Mononuclear cell (primary cell): ENCODE measurements at regions not wholly inside any gene's neighbourhood (a gene's known extent, or its start where the extent isn't known, plus 50 kb on each side); places are given as distances from the start of the nearest gene placed in this dataset.
A peak's percentile ranks its signal among the peaks of the same experiment; 100 is the strongest.
"Not testable (repeated sequence)": the region's sequence is repeated elsewhere in the genome, so short reads cannot be mapped to it uniquely, and the experiment has no call there.

Source experiments
- H3K27me3 ChIP-seq: 2 replicates; pipeline ENCODE4 v1.6.0; 2011; ENCODE audit warnings: low read length, control low read depth; ENCODE audit not compliant: insufficient read depth
- H3K4me1 ChIP-seq: 2 replicates; pipeline ENCODE4 v1.5.1; 2011; ENCODE audit warnings: mild to moderate bottlenecking, low read length, control low read depth; ENCODE audit not compliant: insufficient read depth
- H3K4me3 ChIP-seq: 2 replicates; pipeline ENCODE4 v1.5.1; 2011; ENCODE audit warnings: mild to moderate bottlenecking, low read length, moderate library complexity
- H3K9me3 ChIP-seq: 2 replicates; pipeline ENCODE4 v1.5.1; 2011; ENCODE audit warnings: low read depth, mild to moderate bottlenecking, control low read depth, low read length

DNA sequence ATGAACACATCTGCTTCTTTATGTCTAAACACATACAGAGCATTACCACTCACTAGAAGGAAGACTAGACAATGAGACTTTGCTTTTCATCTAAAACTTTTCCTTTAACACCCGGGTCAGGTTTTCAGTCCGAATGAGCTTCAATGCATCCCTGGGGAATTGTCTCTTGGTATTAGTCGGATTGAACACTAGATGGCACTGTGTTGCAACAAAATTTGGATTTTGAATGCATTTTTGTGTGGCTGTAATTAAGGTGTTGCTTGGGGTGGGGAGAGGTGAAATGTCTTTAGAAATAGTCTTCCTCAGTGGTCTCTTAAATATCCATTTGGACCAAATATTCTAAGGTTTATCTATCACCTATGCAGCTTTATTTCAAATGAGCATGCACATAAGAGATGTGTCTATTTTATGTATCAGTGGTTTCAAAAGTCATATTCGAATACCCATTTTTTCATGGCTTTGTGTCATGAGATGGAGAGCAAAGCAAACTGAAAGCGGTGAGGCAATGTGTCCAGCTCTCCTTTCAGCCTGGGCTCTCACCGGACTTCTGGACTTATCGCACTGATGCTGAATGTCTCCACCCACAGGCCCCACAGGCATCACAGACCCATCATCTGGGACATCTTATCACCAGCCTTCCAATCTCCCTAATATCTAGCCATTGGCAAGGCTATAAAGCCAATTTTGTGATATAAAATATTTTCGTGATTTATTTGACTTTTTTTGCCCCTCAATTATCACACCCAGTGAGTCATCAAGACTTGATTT lies 510.3 kb downstream of the RNF144A start:
- Histone ChIP-seq H3K9me3 (no peaks in the 10 kb centered on the region), H3K4me1 (peaks cover 49% of the 10 kb centered on the region), H3K4me3 (no peak overlapping the region), H3K27me3 (no peaks in the 10 kb centered on the region)

DNA sequence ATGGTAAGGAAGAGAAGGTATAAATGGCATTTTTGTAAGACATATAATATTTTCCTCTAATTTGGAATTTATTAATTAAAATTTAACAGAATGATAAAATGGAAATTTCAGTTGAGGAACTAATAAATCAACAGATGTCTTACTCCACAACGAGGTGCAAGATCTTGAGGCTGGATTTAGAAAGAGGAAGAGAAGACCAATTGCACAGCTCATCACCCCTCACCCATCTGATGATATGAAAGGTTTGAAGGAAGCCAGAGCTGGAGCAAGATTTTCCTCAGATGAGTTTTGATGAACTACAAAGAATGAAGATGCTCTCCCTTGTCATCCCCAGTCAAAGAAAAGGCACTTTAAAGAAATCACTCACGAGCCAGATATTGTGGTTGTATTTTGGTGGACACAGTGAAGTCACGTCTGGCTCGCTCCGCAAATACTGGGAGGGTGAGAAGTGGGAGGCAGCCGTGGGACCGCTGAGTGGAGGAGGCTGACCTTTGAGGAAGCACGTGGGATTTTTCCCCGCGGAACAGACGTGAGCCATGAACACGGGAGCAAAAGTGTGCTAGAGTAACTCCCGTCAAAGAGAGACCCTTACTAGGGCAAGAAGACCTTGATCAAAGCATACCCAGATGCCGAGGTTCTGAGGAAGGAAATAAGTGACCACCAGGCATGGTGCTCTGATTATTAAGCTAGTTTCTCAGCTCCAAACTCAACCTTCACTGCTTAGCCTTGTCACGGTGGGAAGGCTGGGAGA lies 511.4 kb downstream of the RNF144A start:
- no peaks in the 10 kb centered on the region for H3K9me3 ChIP-seq
- H3K27me3 ChIP-seq: no peaks in the 10 kb centered on the region
- no peak overlapping the region for H3K4me3 ChIP-seq
- H3K4me1 ChIP-seq: peaks cover 50% of the 10 kb centered on the region

DNA sequence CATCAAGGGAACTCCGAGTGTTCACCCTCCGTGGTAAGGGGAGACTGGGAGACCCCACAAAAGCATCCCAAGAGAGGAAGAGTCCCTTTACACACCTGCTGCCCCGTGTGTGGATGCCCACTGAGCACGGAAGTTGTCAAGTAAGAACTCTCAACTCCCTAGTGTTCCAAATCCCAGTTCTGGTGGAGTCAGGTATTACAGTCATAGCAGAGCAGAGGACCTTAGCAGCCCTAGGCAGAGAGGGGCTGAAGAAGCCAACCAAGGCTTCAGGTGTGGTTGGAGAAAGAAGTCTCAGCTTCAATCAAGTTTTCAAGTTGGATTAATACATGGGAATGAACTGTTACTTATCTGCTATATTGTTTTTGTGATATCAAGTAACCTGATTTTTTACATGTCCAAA lies 512.5 kb downstream of the RNF144A start:
- Histone ChIP-seq H3K4me1 (peaks cover 50% of the 10 kb centered on the region), H3K4me3 (no peak overlapping the region), H3K27me3 (no peaks in the 10 kb centered on the region), H3K9me3 (no peaks in the 10 kb centered on the region)

DNA sequence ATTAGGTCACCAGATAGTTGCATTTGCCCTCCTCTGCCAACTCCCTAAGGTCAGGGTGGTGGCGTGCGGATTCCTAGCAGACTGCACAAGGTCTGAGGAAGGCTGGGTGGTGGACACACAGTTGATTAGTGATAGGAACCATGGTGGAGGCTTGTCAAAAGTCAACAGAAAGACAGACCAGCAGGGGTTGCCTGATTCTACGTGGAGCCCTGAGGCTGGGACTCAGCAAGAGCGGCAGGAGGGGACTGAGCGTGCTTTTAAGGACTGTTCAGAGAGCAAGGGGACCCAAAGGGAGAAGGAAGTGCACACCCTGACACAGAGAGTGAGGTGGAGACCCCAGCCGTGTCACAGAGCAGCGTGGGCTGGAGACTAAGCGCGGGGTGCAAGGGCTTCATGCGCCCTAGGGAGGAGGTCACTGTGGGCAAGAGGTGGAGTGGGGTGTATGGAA lies 513.2 kb downstream of the RNF144A start:
- H3K4me1 ChIP-seq: peaks cover 50% of the 10 kb centered on the region
- H3K27me3 ChIP-seq: no peaks in the 10 kb centered on the region
- no peaks in the 10 kb centered on the region for H3K9me3 ChIP-seq
- no peak overlapping the region for H3K4me3 ChIP-seq

DNA sequence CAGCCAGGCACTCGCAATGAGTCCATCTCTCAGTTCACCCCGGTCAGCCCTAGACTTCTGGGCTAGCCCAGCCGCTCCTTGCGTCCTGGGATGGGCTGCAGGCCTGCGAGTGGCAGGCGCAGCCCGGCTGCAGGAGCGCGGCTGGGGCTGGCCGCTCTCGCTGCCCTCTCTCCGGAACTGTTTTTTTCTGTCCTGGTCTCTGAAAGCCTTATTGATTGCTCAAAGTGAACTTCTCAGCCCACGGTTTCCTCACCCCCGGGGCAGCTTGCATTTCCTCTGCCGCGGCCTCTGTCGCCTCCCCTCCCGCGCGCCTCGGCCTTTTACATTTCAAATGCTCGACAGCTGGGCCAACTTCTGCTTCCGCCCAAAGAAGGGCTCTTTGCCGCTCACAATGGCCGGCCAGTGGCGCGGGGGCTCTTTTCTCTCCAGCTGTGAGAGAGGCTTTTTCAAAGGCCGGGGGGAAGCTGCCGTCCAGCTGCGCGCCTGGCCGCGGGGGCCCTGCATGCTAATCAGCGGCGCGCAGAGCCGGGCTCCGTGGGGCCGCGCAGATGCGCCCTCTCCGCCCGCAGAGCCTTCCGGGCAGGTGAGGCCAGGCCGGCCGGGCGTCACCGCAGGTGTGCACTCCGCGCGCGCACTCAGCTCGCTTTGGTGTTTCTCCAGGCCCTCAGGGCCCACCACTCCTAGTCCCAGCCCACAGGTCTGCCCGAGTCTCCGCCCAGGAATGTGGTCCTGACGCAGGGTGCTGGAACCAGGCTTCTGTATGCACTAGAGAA lies 513.8 kb downstream of the RNF144A start:
- Histone ChIP-seq H3K4me3 (peak overlapping the region; percentile 36), H3K4me1 (peaks cover 52% of the 10 kb centered on the region), H3K9me3 (no peaks in the 10 kb centered on the region), H3K27me3 (no peaks in the 10 kb centered on the region)

DNA sequence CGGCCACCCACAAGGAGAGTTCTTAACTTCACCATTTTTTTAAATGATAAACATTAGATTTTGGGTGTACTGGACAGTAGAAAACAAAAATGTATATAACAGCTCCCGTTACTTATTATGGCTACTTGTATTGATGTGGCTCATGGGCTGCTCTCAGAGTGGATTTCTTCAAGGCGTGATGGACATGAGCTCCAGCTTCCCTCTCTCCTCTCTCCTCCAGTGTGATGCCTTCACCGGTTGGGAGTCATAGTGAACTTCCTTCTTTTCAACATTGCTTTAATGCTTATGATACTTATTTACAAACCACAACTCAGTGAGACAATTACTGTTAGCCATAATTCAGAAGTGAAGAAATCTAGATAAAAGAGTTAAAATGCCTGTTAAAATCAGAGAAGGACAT lies 515.2 kb downstream of the RNF144A start:
- Histone ChIP-seq H3K4me3 (no peak overlapping the region), H3K27me3 (no peaks in the 10 kb centered on the region), H3K9me3 (no peaks in the 10 kb centered on the region), H3K4me1 (peaks cover 62% of the 10 kb centered on the region)

DNA sequence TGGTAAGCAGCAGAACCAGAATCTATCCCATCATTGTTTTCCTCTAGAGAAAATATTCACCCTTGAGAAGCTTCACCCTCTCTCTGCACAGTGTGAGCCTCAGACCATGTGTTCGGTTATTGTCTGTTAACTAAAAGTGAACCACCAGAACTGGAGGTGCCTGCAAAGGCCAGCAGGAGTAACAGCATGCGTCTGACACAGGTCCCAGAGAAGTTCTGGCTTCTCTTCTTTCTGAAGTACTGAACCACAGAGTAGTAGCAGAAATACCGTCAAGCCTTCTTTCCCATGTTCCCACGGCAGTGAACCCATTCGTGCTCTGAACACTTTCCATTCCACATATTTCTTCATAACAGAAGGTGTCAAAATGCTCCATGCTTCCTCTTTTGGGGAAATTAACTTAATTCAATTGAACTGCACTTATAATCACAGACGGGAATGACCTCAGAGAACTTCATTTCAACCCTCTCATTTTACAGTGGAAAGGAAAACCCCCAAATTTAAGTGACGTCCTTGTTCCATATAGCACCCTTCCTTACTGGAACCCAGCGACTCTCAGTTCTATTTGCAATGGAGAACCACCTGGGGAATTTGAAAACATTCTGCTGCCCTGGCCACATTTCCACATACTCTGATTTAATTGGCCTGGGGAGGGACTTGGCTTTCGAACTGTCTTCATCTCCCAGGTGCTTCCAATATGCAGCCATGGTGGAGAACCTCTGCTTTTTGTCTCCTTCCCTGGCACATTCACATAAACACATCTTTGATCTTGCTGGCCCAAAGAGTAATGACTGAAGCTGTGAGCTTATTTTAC lies 519.1 kb downstream of the RNF144A start:
- H3K4me3 ChIP-seq: no peak overlapping the region
- no peaks in the 10 kb centered on the region for H3K27me3 ChIP-seq
- peaks cover 43% of the 10 kb centered on the region for H3K4me1 ChIP-seq
- H3K9me3 ChIP-seq: no peaks in the 10 kb centered on the region

DNA sequence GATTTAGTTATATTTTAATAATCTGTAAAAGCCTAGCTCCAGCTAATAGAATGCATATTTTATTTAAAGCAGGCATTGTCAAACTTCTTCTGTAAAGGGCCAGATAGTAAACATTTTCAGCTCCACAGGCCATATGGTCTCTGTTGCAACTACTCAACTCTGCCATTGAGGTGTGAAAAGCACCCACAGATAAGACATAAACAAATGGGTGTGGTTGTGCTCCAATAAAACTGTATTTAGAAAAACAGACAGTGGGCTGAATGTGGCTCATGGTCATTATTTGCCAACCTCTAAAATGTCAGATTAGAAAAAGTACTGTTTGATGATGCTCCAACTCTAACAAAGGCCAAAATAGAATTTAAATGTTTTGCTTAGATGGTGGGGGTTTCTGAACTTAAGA lies 519.9 kb downstream of the RNF144A start:
- Histone ChIP-seq H3K27me3 (no peaks in the 10 kb centered on the region), H3K4me1 (peaks cover 37% of the 10 kb centered on the region), H3K4me3 (no peak overlapping the region), H3K9me3 (no peaks in the 10 kb centered on the region)

DNA sequence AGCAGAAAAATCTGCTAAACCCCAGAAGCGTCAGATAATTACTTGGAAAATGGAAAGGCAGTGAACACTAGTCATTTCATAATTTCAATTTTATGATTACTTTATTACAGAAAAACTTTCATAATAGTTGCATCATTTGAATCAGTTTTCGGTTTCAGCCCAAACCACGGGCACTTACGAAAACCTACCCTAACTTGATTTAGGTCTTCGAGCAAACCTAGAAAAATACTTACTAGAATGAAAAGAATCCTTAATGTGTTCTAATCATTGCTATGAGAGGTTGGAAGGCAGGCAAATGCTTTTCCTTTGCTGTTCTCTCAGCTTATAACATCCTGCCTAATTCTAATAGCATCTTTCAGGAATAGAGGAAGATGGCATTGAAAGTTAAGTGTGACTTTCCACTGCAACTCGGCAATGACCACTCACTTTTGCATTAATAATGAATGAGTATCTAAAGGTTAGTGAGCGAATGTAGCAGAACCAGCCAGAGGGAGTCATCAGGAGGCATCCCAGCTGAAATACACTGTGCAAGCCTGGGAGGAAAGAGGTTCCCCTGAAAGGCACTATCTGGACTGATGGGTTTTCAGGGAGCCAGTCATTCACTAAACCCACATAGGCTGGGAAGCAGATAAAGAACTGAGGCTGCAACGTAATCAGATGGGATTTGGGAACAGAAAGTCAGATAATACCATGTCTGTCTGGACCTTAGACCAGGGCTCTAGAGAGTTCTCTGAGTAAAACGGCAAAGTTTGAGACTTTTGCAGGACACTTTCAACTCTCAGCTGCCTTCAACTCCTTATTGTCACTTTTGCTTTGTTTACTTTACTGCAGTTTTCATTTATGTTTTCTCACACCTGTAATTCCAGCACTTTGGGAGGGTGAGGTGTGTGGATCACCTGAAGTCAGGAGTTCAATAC lies 520.8 kb downstream of the RNF144A start:
- H3K4me3 ChIP-seq: no peak overlapping the region
- no peaks in the 10 kb centered on the region for H3K27me3 ChIP-seq
- no peaks in the 10 kb centered on the region for H3K9me3 ChIP-seq
- H3K4me1 ChIP-seq: peaks cover 33% of the 10 kb centered on the region

DNA sequence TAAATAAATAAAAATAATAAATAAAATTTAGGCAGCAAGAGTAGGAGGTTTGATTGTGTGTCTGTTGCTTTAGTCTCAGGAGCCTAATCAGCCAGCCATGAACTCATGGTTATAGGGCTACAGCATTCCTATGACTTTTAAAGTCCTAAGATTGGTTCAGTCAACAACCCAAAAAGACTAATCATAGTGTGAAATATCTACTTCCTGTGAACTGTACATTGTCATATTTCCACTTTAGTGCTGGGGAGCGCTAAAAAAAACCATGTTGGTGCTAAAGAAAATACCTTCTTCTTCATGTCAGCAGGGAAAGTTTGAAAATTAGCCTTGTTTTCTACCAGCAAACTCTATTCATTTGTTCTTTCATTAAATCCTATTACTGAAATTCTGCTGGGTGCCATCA lies 521.6 kb downstream of the RNF144A start:
- no peaks in the 10 kb centered on the region for H3K27me3 ChIP-seq
- no peaks in the 10 kb centered on the region for H3K9me3 ChIP-seq
- peaks cover 33% of the 10 kb centered on the region for H3K4me1 ChIP-seq
- H3K4me3 ChIP-seq: no peak overlapping the region

DNA sequence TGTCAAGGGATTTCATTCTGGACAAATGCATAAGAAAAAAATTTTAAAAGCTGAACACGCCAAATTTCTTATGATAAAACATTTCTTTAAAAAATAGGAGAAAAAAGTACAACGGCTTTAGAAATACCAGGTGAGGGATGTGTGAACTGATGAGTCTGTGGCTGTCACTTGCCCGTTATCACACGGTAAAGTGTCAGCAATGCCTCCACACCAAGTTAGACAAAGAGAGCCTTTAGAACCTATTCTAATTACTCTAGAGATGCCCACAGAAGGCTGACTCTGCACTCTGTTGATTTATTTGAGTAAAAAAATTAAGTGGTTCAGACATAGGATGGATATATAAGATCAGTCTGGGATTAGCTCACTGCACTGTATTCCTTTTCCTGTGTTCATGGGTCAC lies 523.8 kb downstream of the RNF144A start:
- H3K4me3 ChIP-seq: no peak overlapping the region
- H3K4me1 ChIP-seq: peaks cover 32% of the 10 kb centered on the region
- no peaks in the 10 kb centered on the region for H3K27me3 ChIP-seq
- no peaks in the 10 kb centered on the region for H3K9me3 ChIP-seq

DNA sequence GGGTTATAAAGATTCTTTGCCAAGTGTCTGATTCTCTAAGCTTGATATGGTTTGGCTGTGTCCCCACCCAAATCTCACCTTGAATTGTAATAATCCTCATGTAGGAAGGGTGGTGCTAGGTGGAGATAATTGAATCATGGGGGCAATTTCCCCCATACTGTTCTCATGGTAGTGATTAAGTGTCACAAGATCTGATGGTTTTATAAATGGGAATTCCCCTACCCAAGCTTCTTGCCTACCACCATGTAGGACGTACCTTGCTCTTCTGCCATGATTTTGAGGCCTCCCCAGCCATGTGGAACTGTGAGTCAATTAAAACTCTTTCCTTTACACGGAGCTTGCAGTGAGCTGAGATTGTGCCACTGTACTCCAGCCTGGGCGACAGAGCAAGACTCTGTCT lies 524.6 kb downstream of the RNF144A start:
- H3K4me1 ChIP-seq: peaks cover 23% of the 10 kb centered on the region
- H3K27me3 ChIP-seq, H3K4me3 ChIP-seq, H3K9me3 ChIP-seq: not testable (repeated sequence)

DNA sequence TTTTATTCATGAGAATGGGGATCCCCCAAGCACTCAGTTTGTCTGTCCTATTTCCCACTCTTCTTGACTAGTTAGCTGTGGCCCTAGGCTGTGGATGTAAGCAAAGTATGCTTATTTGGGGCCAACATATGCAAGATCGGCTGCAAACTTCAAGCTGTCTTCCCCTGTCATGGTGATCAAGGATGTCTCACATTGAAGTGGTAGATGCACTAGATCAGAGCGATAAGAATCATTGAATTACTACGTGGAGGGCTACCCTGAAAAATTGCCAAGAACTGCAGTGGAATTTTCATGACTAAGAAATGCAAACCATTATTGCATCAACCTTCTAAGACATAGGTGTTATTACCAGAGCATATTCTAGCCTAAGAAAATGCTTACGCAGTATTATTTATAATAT lies 527.4 kb downstream of the RNF144A start:
- H3K4me3 ChIP-seq: no peak overlapping the region
- H3K9me3 ChIP-seq: no peaks in the 10 kb centered on the region
- H3K4me1 ChIP-seq: no peaks in the 10 kb centered on the region

More for the DNA sequence above, 527.4 kb downstream of the RNF144A start:
- no peaks in the 10 kb centered on the region for H3K27me3 ChIP-seq
